ENCODE measurements at regions not wholly inside any gene's neighbourhood (a gene's known extent, or its start where the extent isn't known, plus 50 kb on each side); places are given as distances from the start of the nearest gene placed in this dataset.
"Not testable (repeated sequence)": the region's sequence is repeated elsewhere in the genome, so short reads cannot be mapped to it uniquely, and the experiment has no call there.

DNA sequence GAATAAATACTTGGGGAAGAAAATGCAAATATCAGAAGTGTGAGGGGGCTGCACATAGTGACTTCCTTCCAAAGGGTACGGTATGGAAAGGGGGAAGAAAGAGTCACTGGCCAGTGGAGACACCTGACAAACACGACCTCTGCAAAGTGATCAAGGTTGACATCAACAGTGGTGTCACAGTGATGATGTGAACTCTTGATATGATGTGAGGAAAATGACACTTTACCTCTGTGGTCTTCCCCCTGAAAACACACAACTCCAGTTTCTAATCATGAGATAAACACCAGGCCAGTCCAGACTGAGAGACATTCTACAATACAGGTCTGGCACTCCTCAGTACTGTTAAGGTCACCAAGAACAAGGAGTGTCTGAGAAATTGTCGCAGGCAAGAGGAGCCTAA, 169.7 kb downstream of the BUB3 start:
- no peak for DNase-seq

DNA sequence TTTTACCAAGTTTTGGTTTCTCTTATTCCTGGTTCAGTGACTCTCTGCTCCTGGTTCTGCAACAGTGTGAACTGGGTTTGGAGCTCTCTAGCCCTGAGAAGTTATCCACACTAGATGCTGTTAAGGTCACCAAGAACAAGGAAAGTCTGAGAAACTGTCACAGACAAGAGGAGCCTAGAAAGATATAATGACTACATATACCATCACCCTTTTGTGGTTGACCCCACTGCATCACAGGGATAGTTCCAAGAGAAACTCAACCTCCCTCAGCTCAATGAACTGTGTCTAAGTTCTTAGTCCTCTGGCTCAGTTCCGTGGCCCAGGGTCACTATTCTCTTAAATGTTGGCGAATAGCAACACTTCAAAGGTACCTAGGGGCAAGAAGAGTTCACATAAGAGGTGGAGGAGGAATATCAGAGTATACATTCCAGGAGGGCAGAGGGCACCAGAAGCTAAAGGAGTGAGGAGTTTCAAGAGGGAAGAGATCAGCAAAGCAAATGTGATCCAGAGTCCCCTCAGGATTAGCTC, 171.5 kb downstream of the BUB3 start:
- DNase-seq: no peak

DNA sequence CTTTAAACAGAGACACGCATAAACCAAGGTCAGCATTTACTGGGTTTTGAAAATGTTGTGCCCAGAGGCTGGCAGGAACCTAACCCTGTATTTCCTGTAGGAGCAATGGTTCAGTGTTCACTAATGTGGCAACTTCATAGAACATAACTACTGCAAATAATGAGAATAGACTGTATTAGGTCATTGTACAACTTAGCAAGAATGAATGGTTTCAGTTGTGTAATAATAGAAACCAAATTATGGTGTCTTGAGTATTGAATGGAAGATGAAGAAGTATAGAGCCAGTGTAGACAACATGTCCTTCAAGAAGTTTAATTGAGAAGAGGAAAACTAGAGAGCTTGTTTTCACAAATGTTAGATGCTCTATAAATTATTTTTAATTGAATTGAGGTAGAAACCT, 172.5 kb downstream of the BUB3 start:
- DNase-seq: no peak

DNA sequence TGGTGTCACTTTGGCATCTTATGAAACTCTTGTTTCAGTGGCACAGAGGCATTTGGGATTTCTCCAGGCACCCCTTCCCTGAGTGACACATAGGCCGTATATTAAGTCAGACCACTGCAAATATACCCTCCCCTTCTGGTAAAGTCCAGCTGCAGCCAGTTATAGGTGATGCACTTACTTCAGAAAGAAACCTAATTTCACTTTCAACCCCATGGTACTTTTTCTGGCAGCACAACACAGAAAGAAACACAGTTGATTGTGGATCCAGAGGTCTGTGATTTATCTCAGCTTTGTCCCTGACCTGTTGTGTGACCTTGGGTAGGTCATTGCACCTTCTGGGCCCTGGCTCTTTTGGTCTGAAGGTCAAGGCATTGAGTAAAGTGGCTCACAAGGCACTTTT, 173.2 kb downstream of the BUB3 start:
- no peak for DNase-seq

DNA sequence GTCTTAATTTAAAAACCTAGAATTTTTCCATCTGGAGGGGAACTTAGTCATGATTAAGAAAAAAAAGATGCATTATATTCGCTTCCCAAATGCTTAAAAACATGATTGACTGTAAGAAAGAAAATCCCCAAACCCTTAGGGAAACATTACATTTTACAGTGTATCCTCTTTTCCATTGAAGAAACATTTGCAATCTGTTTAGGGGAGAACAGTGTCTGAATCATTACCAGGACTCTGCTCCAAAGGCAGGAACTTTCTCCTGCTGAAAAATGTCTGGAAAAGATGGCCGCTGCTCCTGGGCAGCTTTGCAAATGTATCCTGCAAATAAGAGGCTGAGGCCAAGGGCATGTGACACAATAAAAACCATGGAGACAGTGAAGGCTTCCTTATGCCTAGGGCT, 173.7 kb downstream of the BUB3 start:
- DNase-seq: no peak

DNA sequence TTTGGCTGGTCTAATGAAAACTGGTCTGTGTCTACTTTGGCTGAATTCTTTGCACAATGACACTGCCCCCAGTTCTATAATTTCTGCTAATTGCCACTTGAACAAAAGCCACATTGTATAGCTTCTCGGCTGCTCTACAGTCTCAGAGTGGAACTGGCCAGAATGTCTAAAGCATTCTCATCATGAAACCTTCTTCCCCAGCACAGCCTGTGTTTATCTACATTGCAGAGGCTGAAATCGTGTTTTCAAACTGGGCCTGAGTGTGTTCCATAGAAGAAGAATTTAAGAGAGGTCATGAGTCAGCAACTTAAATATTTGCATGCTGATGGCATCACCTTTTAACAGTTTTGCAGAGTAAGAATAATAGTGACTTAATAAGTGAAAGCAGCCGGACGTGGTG, 177.2 kb downstream of the BUB3 start:
- peak; percentile 38 for DNase-seq

DNA sequence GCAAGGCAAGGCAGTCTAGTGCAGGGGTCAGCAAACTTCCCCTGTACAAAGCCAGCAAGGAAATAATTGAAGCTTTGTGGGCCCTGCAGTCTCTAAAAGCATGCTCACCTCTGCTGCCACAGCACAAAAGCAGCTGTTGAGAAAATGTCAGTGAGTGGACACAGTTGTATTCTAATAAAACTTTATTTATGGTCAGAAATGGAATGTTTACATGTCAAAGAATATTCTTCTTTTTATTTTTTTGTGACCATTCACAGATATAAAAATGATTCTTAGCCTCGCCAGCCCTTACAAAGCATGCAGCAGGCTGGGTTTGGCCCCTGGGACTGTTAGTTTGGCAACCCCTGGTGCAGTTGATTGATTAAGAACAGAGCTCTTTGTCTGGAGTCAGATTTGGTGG, 192.4 kb downstream of the BUB3 start:
- no peak for DNase-seq

DNA sequence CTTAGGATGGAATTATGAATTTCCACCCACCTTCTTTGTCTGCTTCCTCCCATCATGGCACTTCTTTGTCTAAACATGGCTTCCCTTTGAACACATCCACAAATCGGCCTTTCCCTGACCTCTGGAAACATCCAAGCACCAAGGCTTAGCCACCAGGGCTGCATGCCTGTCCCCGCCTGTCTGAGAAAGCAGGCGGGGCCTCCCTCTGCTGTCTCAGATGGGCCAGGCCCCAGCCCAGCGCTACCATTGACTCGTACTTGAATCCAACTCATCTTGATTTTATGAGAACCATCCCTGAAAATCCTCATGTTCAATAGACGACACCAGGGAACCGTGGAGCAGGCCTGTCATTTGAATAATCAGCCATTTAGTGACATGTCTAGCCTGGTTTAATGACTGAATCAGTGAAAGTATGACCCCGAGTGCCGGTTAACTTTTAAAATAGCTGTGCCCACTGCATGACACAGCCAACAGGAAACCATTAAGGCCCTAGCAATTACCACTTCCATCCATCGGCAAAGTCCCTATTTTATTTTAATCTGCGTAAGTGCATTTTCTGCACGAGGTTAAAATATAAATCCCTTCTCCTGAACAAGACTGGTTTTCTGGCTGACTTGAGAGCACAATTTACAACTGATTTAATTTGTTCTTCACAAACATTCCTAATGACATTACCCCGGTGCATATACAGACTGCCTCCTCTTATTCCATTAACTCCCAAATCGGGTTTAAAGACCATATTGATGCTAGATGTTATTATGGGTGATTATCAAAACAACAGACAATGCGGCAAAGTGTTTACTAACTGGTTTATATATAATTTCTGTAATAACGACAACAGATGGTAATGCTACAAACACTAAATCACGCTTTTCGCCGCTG, 194.7 kb downstream of the BUB3 start:
- DNase-seq: no peak

DNA sequence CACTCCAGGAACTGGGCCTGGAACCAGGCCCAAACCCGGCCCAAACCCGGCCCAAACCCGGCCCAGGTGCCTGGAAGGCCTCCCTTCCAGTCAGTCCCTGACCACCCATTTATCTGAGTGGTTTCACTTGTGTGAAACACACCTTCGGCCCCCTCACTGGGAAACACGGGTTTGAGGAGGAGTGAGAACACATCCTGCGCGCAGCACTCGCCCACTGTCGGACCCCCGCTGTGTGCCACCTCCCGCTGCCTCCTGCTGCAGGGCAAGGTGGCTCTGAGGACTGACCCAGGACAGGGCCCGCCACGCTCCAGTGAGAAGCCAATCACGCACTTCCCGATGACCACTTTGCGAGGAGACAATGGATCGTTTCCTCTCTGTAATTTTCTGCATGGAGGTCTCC, 197.5 kb downstream of the BUB3 start:
- DNase-seq: no peak

DNA sequence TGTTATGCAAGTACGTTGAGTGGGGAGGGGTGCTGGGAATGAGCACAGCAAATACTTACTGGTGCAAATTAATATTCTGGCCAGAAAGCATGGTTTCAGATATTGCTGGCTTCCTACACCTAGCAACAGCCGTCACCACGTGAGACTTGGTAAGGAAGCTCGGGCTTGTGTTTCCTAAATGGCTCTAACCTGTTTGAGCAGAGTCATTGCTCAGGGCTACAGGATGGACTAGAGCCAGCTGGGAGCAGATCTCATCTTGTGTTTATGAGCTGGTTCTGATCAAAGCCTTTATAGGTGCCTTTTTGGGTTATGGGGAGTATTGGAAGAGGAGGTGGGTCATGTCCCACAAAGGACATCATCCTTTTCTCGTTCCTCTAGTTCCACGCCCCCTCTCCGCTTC, 200.3 kb downstream of the BUB3 start:
- DNase-seq: no peak

DNA sequence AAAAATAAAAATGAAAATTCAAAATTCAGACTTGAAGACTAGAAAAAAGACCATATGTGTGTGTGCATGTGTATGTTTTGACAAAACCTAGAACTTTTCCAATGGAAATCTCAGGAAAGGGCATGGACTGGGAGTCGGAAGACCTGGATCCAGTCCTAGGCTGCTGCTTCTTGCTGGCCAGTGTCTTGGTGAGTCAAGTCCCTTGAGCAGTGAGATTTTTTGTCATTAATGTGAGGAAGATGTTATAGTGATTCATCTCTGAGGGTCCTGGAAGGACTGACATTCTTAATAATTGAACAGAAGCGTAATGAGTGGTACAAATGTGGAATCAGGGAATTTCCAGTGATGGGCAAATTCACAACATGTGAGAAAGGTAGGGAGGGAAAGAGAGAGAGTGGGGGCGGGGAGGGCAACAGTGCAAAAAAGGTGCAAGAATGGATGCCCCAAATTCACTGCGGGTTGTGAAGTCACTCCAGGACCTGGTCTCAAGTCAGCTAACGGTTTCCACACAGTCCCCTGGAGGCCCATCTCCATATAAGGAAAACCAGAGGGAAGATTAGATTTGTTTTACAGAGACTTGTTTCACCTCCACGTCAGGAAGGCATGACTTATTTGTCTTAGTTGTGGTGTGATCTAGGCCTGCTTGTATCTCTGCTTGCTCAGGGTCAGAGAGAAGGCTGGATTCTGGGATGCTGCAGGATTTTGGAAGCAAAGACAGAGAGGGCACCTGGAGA, 201.7 kb downstream of the BUB3 start:
- no peak for DNase-seq

DNA sequence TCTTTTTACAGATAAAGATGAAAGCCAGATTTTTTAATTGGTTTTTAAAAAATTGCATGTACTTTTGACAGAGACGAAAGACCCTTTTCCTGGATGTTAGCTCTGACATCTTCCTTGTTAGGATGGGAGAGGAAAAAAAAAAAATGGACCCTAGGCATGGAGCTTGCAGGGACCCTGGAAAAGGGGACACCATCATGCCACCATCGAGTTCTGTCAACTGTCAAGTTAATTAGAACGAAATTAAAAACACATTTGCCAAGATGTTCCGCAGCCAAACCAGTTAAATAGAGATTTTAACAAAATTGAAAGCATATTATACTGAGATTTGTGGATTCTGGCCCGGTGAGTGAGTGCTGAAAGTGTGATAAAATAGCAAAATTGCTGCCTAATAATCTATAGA, 202.6 kb downstream of the BUB3 start:
- no peak for DNase-seq

DNA sequence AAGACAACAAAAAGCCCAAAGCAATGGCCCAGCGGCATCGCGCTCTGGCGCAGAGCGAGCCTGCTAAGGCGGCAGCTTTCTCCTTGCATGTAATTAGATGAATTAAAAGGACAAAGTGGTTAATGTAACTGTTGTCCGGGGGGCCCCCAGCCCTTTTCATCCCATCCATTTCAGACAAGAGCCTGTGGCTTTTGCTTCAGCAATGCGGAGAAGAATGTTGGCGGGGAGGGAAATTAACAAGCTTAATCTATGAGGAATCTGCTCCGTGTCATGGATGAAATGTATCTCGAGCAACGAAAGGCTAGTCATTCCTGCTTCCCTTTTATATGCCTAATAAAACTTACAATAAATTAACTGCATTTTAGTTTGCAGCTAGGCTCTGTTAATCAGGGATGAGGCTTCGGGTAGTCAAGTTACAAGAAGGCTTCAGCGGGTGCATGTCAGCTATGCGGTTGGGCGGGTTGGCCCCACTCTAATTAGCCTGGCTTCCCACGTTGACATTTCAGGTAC, 203.3 kb downstream of the BUB3 start:
- no peak for DNase-seq

DNA sequence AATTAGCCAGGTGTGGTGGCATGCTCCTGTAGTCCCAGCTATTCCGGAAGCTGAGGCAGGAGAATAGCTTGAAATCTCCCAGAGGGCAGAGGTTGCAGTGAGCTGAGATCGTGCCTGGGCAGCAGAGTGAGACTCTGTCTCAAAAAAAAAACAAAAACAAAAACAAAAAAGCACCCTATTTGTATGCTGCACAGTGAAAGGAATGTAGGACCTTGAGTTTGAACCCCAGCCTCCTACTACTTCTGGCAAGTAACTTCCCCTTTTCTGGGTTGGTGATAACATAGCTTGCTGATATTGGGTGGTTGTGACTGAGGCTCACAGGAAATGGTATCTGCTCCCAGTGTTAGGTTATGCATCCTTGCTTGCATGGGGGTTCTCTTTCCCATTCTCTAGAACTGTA, 205.3 kb downstream of the BUB3 start:
- DNase-seq: no peak

DNA sequence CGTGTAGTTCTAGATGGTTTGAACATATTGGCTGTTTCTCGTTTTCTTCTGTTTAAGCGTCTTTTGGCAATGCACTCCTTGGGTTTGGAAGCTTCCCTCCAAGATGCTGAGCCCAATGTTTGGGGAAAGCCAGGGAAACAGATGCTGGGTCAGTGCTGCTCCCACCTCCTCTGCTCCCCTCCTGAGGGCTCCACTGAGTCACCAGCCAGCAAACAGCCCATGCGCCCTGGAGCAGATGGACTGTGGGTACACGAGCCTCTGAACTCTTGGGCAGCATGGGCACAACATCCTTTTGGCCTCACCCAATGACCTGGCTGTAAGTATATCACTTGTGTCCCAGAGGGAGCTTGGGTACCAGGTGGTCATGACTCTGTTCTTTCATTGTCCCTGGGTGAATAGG, 207.6 kb downstream of the BUB3 start:
- DNase-seq: no peak

DNA sequence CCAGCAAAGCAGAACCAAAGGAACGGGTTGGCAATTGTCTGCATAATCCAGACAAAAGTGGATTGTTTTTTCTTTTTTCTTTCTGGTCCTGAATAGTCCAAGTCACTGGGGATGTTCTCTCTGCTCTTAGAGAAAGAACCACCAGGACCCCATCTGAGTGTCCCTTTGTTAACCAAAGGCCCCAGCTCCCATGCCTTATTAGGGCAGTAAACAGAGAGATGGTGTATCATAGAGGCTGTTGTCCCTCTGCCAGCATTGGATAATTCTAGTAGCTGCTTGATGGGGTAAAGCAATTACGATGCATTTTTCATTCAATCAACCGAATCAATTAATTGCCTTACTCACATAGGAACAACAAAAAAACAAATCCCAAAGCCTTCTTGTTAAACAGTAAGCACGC, 213.0 kb downstream of the BUB3 start:
- no peak for DNase-seq

DNA sequence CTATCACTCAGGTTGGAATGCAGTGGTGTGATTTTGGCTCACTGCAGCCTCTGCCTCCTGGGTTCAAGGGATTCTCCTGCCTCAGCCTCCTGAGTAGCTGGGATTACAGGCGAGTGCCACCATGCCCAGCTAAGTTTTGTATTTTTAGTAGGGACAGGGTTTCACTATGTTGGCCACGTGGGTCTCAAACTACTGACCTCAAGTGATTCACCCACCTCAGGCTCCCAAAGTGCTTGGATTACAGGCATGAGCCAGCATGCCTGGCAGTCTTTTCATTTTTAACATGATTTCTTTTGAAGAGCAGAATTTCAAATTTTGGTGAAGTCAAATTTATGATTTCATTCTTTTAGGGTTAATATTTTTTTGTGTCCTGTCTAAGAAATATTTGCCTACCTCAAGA, 217.4 kb downstream of the BUB3 start:
- DNase-seq: not testable (repeated sequence)

DNA sequence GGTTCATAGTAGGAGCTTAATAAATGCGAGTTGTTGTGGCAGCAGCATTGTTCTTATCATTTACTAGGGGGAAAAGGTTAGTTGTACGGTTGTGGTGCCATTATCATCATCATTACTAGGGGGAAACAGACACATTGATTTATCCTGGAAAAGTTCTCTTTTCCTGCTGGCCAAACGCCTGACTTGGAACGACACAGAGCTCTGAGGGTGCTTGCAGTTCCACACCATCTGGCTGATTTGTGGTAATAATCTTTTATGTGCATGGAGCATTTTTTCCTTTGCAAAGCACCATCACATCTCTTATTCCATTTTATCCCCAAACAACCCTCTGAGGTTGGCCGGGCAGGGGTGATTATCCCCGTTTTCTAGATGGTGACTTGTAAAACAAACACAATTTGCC, 219.4 kb downstream of the BUB3 start:
- DNase-seq: no peak

DNA sequence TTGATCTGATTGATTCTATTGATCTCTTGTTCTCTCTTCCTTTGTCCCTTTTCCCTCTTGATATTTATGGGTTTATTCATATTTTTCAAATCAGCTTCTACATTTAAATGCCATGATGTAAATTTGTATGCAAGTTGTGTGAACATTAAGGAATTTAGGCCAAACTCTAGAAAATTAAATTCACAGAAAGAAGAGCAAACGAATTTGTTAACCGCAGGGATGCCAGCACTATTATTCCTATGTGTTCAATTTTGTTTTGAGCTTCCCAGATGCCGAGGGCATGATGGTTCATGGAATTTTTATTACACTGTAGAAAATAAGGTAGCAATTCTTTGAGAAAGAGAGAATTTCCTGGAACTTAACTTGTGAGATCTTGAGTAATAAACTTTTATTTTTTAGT, 220.9 kb downstream of the BUB3 start:
- DNase-seq: no peak

DNA sequence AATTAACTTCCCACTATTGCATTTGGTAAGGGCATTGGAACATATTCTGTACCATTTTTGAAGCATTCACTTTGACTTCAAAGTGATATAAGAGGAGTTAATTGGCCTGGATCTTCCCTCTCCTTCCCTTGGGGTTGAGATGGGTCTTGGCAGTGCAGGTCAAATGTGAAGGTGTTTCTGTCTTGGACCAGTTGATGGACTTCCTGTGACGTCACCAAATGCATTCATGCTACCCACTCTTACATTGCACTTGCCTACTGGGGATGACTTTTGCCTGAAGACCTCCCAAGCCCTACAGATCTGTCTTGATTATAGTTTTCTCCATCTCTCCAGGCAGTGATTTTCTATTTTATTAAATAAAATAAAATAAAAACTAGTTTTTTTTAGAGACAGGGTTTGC, 221.5 kb downstream of the BUB3 start:
- no peak for DNase-seq

DNA sequence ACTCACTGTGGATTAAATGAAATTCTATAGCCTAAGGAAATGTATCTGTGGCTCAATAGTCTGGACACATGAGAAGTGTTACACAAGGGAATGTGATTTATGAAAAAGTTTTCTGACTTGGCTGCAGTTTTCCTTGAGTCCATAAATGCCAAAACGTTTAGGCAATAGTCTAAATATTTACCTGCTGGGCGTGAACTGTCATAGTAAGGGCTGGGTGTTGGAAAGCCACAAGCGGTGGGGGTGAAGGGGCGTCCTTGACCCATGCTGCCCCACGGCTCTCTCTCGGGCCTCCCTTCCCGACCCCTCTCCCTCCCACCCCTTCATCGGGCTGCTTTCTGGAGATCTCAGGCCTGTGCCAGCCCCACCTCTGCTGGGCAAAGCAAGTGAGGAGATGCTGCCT, 223.7 kb downstream of the BUB3 start:
- DNase-seq: no peak

DNA sequence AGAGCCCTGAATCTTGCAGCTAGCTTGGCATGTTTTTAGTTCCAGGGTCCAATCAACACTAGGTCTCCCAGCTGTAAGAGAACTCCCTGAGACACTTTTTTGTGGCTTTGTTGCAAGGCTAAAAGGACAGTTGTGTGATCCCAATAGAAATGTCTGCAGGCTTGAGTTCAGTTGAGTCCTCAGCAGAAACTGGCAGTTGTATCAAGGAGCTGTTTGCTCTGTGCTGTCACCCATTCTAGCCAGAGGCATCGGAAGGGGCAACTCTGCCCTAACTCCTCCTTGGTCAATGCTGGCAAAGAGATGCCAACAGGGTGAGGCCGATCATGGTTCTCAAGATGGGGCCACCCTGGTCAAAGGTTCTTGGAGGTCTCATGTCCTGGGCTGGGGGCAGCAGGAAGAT, 224.1 kb downstream of the BUB3 start:
- no peak for DNase-seq

DNA sequence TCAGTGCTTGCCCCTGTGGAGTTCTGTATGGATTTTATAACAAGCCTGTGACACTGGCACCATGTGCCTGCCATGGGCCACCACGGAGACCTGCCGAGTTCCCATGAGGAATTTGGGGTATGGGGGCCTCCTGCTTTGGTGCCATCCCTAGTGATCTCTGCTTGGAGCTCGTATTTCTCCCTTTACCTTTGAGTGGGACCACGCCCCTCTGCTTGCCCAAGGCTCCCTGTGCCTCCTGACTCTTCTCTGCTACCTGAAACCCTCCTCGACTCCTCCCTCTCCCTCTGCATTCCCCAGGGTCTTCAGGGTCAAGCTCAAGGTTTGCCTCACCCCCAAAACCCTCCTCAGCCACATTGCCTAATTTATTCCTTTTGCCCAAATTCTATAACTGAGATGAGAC, 225.0 kb downstream of the BUB3 start:
- no peak for DNase-seq
